Fibroblast of skin of back (primary cell): ENCODE measurements at regions not wholly inside any gene's neighbourhood (a gene's known extent, or its start where the extent isn't known, plus 50 kb on each side); places are given as distances from the start of the nearest gene placed in this dataset.

Source experiments
- DNase-seq: peaks from one replicate; pipeline ENCODE4 v3.0.0-alpha.2; 2013

- DNase-seq: peak; percentile 15
Measured at GRCh38 chr3:152780553-152780952, 54.4 kb upstream of the P2RY1 start.

DNA sequence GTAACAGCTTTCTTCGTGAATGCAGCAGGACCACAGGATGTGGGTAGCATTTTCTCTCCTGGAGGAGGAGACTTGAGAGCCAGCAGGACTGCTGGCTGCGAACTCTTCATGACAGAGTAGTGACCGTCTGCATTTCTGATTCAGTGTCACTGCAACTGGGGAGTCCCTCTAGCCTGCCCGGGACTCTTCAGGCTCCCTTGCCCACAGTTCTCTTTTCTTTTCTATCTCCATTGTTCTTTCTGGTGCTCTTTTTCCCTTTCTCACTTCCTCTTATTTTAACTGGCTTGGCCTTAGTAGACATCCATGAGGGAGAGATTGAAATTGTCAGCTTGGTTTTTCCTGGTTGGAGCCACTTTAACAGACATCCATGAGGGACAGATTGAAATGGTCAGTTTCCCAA lies 49.9 kb upstream of the P2RY1 start:
- DNase-seq: no peak
